ENCODE measurements at regions not wholly inside any gene's neighbourhood (a gene's known extent, or its start where the extent isn't known, plus 50 kb on each side); places are given as distances from the start of the nearest gene placed in this dataset.
"Not testable (repeated sequence)": the region's sequence is repeated elsewhere in the genome, so short reads cannot be mapped to it uniquely, and the experiment has no call there.

DNA sequence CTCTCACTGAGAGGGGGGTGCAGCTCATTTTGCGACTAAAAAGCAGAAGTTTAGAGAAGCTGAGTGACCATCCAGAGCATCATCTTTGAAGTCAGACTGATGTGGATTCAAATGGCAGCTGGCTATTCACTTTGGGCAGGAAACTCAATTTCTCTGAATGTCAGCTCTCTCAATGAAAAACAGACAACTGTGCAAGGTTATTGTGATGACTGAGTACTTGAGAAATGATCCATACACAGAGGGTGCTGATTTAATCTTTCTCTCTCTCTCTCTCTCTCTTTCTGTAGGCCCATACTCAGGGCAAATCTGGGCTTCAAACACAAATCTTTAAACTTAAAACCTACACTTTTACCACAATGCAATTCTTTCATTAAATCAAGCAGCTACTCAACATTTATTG, 185.8 kb upstream of the SLIT2 start:
- no peak for DNase-seq (ENCODE audit: low spot score in 2 of 2)
- TF ChIP-seq, protein P1, sequence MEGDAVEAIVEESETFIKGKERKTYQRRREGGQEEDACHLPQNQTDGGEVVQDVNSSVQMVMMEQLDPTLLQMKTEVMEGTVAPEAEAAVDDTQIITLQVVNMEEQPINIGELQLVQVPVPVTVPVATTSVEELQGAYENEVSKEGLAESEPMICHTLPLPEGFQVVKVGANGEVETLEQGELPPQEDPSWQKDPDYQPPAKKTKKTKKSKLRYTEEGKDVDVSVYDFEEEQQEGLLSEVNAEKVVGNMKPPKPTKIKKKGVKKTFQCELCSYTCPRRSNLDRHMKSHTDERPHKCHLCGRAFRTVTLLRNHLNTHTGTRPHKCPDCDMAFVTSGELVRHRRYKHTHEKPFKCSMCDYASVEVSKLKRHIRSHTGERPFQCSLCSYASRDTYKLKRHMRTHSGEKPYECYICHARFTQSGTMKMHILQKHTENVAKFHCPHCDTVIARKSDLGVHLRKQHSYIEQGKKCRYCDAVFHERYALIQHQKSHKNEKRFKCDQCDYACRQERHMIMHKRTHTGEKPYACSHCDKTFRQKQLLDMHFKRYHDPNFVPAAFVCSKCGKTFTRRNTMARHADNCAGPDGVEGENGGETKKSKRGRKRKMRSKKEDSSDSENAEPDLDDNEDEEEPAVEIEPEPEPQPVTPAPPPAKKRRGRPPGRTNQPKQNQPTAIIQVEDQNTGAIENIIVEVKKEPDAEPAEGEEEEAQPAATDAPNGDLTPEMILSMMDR (IDR thresholded peaks at IDR 0.05) = no peak
- no peaks in the 10 kb centered on the region for H3K4me1 ChIP-seq
- H3K27me3 ChIP-seq = no peaks in the 10 kb centered on the region
- H3K4me3 ChIP-seq = no peak overlapping the region
- no peak overlapping the region for H3K27ac ChIP-seq
- H3K36me3 ChIP-seq = no peaks in the 10 kb centered on the region
- no peaks in the 10 kb centered on the region for H3K9me3 ChIP-seq
- intact Hi-C loops (cut with DNase I) = no loop called here

DNA sequence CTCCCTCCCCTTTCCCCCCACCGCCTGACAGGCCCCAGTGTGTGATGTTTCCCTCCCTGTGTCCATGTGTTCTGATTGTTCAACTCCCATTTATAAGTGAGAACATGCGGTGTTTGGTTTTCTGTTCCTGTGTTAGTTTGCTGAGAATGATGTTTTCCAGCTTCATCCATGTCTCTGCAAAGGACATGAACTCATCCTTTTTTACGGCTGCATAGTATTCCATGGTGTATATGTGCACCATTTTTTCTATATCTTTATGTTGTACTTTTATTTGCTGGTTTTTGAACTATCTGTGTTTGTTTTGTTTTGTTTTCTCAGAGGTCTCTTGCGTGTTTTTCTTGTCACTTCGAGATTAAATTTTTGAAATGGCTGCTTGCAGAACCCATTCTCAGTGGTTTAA, 188.8 kb upstream of the SLIT2 start:
- DNase-seq (ENCODE audit: low spot score in 2 of 2); H3K27me3 ChIP-seq; intact Hi-C loops (cut with DNase I); H3K9me3 ChIP-seq; H3K27ac ChIP-seq; H3K4me1 ChIP-seq; H3K4me3 ChIP-seq; H3K36me3 ChIP-seq: not testable (repeated sequence)

DNA sequence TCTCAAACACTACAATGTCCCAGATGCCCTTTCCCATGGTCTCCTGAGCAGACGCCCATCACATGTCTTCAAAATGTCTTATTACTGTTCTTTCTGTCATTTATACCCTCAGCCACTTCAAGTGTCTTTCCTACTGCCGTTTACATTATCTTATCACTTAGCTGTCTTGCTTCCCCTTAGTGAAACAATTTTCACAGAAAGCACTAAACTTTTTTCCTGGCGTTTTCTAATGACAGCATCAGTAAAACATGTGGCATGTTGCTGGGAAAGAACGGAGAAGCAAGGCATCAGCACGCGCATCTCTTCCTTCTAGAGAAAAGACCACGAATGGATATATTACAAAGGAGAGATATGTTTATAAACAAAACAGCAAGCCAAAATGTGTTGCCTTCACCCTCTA, 189.7 kb upstream of the SLIT2 start:
- DNase-seq (ENCODE audit: low spot score in 2 of 2) = no peak
- no peaks in the 10 kb centered on the region for H3K4me1 ChIP-seq
- no peak overlapping the region for H3K27ac ChIP-seq
- no peaks in the 10 kb centered on the region for H3K27me3 ChIP-seq
- H3K4me3 ChIP-seq = no peak overlapping the region
- TF ChIP-seq, protein P1 (IDR thresholded peaks at IDR 0.05) = no peak
- H3K36me3 ChIP-seq = no peaks in the 10 kb centered on the region
- no peaks in the 10 kb centered on the region for H3K9me3 ChIP-seq
- intact Hi-C loops (cut with DNase I) = no loop called here

DNA sequence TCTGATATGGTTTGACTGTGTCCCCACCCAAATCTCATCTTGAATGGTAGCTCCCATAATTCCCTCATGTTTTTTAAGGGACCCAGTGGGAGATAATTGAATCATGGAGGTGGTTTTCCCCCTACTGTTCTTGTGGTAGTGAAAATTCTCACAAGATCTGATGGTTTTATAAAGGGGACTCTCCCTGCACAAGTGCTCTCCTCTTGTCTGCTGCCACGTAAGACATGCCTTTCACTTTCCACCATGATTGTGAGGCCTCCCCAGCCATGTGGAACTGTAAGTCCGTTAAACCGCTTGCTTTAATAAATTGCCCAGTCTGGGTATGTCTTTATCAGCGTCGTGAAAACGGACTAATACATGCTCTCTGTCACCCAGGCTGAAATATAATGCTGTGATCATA, 200.9 kb upstream of the SLIT2 start:
- Histone ChIP-seq H3K9me3 (no peaks in the 10 kb centered on the region), H3K27me3 (no peaks in the 10 kb centered on the region), H3K27ac (no peak overlapping the region), H3K4me3 (no peak overlapping the region), H3K36me3 (no peaks in the 10 kb centered on the region), H3K4me1 (no peaks in the 10 kb centered on the region)
- no peak for DNase-seq (ENCODE audit: low spot score in 2 of 2)
- TF ChIP-seq, protein P1 (IDR thresholded peaks at IDR 0.05) = no peak
- intact Hi-C loops (cut with DNase I) = no loop called here

DNA sequence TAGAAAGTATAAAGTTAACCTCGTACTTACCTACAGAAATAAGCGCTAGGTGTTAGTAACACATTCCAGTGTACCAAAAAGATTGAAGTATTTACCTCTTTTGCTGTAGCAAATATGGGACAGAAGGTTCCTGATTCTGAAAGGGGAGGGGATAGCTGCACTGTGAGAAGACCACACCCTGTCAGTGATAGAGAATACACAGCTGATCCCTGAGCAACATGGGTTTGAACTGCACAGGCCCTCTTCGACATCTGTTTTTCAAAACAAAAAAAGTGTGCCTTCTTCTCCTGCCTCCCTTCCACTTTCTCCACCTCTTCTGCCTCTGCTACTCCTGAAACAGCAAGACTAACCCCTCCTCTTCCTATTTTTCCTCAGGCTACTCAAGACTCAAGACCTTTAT, 201.8 kb upstream of the SLIT2 start:
- no peak for DNase-seq (ENCODE audit: low spot score in 2 of 2)
- no peaks in the 10 kb centered on the region for H3K9me3 ChIP-seq
- no peaks in the 10 kb centered on the region for H3K4me1 ChIP-seq
- H3K4me3 ChIP-seq = no peak overlapping the region
- no peaks in the 10 kb centered on the region for H3K27me3 ChIP-seq
- intact Hi-C loops (cut with DNase I) = no loop called here
- TF ChIP-seq, protein P1 (IDR thresholded peaks at IDR 0.05) = no peak
- H3K27ac ChIP-seq = no peak overlapping the region
- no peaks in the 10 kb centered on the region for H3K36me3 ChIP-seq

DNA sequence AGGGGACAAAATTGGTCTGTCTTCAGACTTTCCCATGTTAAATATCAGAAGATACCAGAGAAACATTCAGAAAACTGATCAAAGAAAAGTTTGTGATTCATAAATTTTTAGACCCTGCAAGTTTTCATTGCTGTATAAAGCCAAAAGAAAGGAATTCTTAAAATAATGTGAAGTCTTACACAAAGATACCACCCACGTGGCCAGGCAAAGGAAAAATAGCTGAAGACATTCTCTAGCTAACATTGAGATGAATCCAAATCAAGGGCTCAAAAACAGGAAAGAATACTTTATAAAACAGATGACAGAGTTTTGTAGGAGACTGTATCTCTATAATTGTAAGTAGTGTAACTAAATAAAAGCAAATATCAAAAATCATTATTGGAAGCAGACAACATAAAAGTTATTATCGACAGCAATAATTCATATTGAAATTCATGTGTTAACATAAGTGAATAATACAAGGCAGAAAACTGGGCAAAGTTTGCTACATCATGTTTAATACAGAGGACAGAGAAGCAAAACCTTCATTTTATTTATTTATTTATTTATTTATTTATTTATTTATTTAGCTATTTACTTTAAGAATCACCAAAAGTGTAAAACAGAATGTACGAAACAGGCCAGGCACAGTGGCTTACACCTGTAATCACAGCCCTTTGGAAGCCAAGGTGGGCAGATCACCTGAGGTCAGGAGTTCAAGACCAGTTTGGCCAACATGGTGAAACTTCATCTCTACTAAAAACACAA, 204.6 kb upstream of the SLIT2 start:
- no peak overlapping the region for H3K27ac ChIP-seq
- intact Hi-C loops (cut with DNase I) = no loop called here
- H3K9me3 ChIP-seq = no peaks in the 10 kb centered on the region
- DNase-seq (ENCODE audit: low spot score in 2 of 2) = no peak
- no peaks in the 10 kb centered on the region for H3K27me3 ChIP-seq
- no peaks in the 10 kb centered on the region for H3K36me3 ChIP-seq
- no peaks in the 10 kb centered on the region for H3K4me1 ChIP-seq
- no peak overlapping the region for H3K4me3 ChIP-seq
- TF ChIP-seq, protein P1 (IDR thresholded peaks at IDR 0.05) = no peak

All from ascending aorta (tissue), 2 donors.